ENCODE measurements at regions not wholly inside any gene's neighbourhood (a gene's known extent, or its start where the extent isn't known, plus 50 kb on each side); places are given as distances from the start of the nearest gene placed in this dataset.

DNA sequence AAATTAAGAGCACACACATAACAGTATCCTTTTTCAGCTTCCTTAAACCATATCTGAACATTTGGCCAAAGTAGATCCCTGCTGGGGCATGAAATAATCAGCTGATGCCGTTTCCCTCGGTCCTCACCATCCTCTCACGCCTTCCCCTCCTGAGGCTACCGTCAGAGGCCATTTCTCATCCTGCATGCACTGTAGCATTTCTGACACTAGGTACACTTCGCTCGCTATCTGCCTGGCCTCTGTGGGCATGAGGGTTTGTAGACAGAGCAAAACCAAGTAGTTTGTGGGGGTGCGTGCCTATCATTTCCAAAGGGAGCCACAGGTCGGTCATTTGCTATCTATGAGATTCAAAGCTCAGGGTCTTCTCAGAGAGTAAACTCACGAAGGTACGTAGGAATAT lies 131.9 kb downstream of the BOD1 start:
- no peak for TF ChIP-seq CTCF (IDR thresholded peaks at IDR 0.05)
- TF ChIP-seq EZH2phosphoT487 (IDR thresholded peaks at IDR 0.05): no peak

Measured in neural progenitor cell (in vitro differentiated cells).